BLaER1 treated with 17β-estradiol and CSF1 and Interleukin-3, amounts not matched to agents 10 nM and 100 nM (cell line): ENCODE measurements at regions not wholly inside any gene's neighbourhood (a gene's known extent, or its start where the extent isn't known, plus 50 kb on each side); places are given as distances from the start of the nearest gene placed in this dataset.
"Not testable (repeated sequence)": the region's sequence is repeated elsewhere in the genome, so short reads cannot be mapped to it uniquely, and the experiment has no call there.

Experiments used
- H3K27ac ChIP-seq, 11 experiments: shearing (Covaris generic); formaldehyde crosslinking; 2 replicates each; pipeline ENCODE4 v1.8.1; 2022
- H3K27me3 ChIP-seq, 11 experiments: shearing (Covaris generic); formaldehyde crosslinking; 2 replicates each; pipeline ENCODE4 v1.8.1; 2022
- H3K36me3 ChIP-seq, 11 experiments: shearing (Covaris generic); formaldehyde crosslinking; 2 replicates each; pipeline ENCODE4 v1.8.1; 2022
- H3K4me1 ChIP-seq, 10 experiments: shearing (Covaris generic); formaldehyde crosslinking; 2 replicates each; pipeline ENCODE4 v1.8.1; 2022
- H3K4me2 ChIP-seq, 11 experiments: shearing (Covaris generic); formaldehyde crosslinking; 2 replicates each; pipeline ENCODE4 v1.8.1; 2022
- H3K4me3 ChIP-seq, 10 experiments: shearing (Covaris generic); formaldehyde crosslinking; 2 replicates each; pipeline ENCODE4 v1.8.1; 2022
- H3K9ac ChIP-seq, 11 experiments: shearing (Covaris generic); formaldehyde crosslinking; 2 replicates each; pipeline ENCODE4 v1.8.1; 2022
- H3K9me3 ChIP-seq, 11 experiments: shearing (Covaris generic); formaldehyde crosslinking; replicated peaks in 1 of 11; 2 replicates each; pipeline ENCODE4 v1.8.1; 2022
- H4K20me1 ChIP-seq, 11 experiments: shearing (Covaris generic); formaldehyde crosslinking; 2 replicates each; pipeline ENCODE4 v1.8.1; 2022
- Cebpa-rat ChIP-seq, 11 experiments: shearing (Covaris generic); IDR thresholded peaks; 2 replicates each; pipeline ENCODE4 v1.8.1; 2022

DNA sequence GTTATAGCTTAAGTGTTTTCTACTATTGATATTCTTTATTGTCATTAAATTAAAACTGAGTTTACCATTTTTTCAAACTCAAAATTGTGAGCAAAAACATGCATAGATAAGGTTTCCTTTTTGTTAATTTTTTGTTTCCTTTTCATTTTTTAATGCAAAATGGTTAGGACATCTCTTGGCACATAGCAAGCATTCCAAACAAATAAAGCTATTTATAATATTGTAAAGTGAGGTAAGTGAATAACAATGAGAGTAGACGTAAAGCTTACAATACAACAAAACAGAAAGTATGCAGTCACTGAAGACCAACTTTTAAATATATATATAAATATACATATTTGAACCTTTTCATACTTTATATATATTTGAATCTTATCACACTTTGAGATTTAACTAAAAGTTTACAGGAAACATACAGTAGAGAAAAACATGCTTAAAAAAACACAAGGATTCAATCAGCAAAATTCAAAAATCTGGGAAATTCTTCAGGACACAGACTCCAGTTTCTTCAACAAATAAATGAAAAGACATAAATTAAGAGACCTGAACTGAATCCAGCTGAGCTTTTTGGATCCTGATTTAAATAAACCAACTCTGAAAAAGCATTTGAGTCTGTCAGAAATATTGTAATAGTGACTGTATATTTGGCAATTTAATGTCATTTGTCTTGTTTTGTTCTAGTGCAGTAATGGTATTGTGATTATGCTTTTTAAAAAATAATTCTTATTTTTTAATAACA lies 67.5 kb upstream of the SAMSN1 start:
- Histone ChIP-seq H3K27ac (no peak overlapping the region), H3K4me1 (peaks cover 0 to 23% (median 8%) of the 10 kb centered on the region in 10 experiments; a peak in 10 of 20 replicates), H4K20me1 (no peaks in the 10 kb centered on the region), H3K4me2 (no peak overlapping the region), H3K4me3 (no peak overlapping the region), H3K27me3 (no peaks in the 10 kb centered on the region), H3K9me3 (peaks cover 0 to 15% (median 0%) of the 10 kb centered on the region in 11 experiments; a peak in 2 of 22 replicates), H3K9ac (no peak overlapping the region), H3K36me3 (no peaks in the 10 kb centered on the region)
- TF ChIP-seq Cebpa-rat (IDR thresholded peaks at IDR 0.05) = no peak

GRCh38 chr21:14610119-14610518 lies 64.0 kb upstream of the SAMSN1 start:
- not testable (repeated sequence) for H3K4me1 ChIP-seq, H3K36me3 ChIP-seq, H3K9ac ChIP-seq, H4K20me1 ChIP-seq, H3K27me3 ChIP-seq, H3K4me3 ChIP-seq, H3K27ac ChIP-seq, H3K4me2 ChIP-seq
- H3K9me3 ChIP-seq = peaks cover 0 to 10% (median 0%) of the 10 kb centered on the region in 11 experiments; a peak in 2 of 22 replicates

- Histone ChIP-seq H3K4me1 (no peaks in the 10 kb centered on the region), H3K4me2 (no peak overlapping the region), H3K27ac (no peak overlapping the region), H3K4me3 (no peak overlapping the region), H3K36me3 (no peaks in the 10 kb centered on the region), H4K20me1 (no peaks in the 10 kb centered on the region), H3K9ac (no peak overlapping the region), H3K27me3 (no peaks in the 10 kb centered on the region), H3K9me3 (peaks cover 0 to 10% (median 0%) of the 10 kb centered on the region in 11 experiments; a peak in 2 of 22 replicates)
- TF ChIP-seq Cebpa-rat (IDR thresholded peaks at IDR 0.05) = no peak
Measured at GRCh38 chr21:14609274-14609673, 63.2 kb upstream of the SAMSN1 start.

DNA sequence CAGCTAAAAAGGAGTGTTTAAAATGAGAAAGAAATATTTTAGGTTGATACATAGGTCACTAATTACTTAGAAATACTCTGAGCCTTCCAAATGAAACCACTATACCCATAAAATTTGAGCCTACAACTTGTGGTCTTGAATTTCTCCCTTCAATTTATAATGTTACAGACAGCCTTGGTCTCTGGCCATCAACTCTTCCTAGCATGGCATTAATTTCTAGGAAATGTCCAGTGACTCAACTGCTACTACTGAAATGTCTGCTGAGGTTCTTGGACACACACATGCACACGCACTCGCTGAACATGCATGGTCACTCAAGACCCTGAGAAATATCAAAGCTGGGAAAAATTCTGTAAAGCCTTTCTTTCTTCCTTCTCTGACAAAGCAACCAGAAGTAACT lies 61.1 kb upstream of the SAMSN1 start:
- H3K4me2 ChIP-seq = no peak overlapping the region
- no peak for TF ChIP-seq Cebpa-rat (IDR thresholded peaks at IDR 0.05)

GRCh38 chr21:14603202-14603601 lies 57.1 kb upstream of the SAMSN1 start:
- Histone ChIP-seq H4K20me1 (no peaks in the 10 kb centered on the region), H3K4me2 (0 out of 22 replicates have a peak overlapping the region, but pooled peaks of 1 of the 11 experiments have one; percentile 22), H3K9me3 (no peaks in the 10 kb centered on the region), H3K27me3 (no peaks in the 10 kb centered on the region), H3K4me3 (no peak overlapping the region), H3K27ac (no peak overlapping the region), H3K9ac (no peak overlapping the region), H3K36me3 (no peaks in the 10 kb centered on the region), H3K4me1 (peaks cover 0 to 15% (median 0%) of the 10 kb centered on the region in 10 experiments; a peak in 4 of 20 replicates)
- TF ChIP-seq Cebpa-rat (IDR thresholded peaks at IDR 0.05) = no peak

More for the DNA sequence above, 61.1 kb upstream of the SAMSN1 start:
- peaks cover 0 to 13% (median 0%) of the 10 kb centered on the region in 10 experiments; a peak in 4 of 20 replicates for H3K4me1 ChIP-seq
- no peak overlapping the region for H3K9ac ChIP-seq
- H3K9me3 ChIP-seq = peaks cover 0 to 10% (median 0%) of the 10 kb centered on the region in 11 experiments; a peak in 2 of 22 replicates
- H3K4me3 ChIP-seq = no peak overlapping the region
- no peaks in the 10 kb centered on the region for H4K20me1 ChIP-seq
- no peaks in the 10 kb centered on the region for H3K27me3 ChIP-seq
- H3K27ac ChIP-seq = no peak overlapping the region
- H3K36me3 ChIP-seq = no peaks in the 10 kb centered on the region

DNA sequence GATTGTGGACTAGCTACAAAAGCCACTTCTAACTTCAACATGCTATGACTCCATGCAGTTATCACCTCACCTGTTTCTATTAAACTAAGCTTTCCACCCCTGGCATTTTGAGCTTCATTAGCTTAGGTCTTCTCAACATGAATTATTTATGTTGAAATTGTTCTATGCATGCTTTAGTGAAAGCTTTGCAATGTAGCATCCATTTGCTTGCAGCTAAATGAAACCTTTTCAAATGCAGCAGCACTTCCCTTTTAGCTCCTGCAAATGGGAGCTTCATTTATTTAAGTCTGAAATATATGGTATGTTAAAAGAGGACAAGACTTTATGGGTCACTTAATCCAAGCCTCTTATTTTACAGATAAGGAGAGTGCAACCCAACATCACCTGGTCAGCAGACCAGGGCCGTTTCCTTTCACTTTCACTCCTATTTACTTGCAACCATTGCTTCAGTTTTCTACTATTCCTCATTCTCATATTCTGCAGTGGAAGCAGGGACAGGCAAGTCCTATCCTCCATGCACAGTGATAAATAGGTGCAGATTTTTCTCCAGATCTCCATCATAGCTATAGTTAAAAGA lies 56.4 kb upstream of the SAMSN1 start:
- Histone ChIP-seq H3K4me1 (peaks cover 0 to 15% (median 0%) of the 10 kb centered on the region in 10 experiments; a peak in 4 of 20 replicates), H3K4me2 (peak overlapping the region in 2 of 11 experiments; percentile 26 to 60; a peak in 3 of 22 replicates), H3K9me3 (no peaks in the 10 kb centered on the region), H3K4me3 (no peak overlapping the region), H4K20me1 (no peaks in the 10 kb centered on the region), H3K27ac (no peak overlapping the region), H3K9ac (no peak overlapping the region), H3K36me3 (no peaks in the 10 kb centered on the region), H3K27me3 (no peaks in the 10 kb centered on the region)
- TF ChIP-seq Cebpa-rat (IDR thresholded peaks at IDR 0.05) = no peak

DNA sequence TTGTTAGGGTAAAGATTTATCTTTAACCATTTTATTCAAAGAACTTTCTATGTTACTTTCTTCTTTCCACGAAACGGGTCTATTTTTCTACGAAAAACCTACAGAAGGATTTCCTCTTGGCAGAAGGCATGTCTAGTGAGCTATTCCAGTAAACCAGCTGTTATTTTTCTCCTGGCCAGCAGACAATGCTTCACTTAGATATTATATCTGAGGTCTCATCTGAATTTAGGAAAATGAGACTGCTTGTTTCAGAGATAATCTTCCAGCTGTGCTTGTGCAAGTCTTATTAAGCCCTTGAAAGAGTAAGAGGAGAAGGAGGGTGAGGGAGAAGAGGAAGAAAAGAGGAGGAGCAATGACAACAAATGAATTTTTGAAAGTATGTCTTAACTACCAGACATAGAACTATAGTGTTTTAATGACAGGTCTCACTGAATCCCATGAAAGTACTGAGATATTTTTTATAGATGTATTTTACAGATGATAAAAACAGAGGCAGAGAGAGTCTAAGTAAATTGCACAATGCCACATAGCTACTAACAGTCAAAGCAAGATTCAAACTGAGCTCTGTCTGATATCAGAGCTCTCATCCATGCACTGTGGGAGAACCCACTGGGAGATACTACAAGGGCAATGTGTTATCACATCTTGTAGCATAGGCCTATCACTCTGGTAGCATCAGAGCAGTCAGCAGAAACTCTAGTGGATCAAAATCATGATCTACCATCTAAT lies 54.6 kb upstream of the SAMSN1 start:
- peaks cover 0 to 15% (median 0%) of the 10 kb centered on the region in 10 experiments; a peak in 4 of 20 replicates for H3K4me1 ChIP-seq
- no peaks in the 10 kb centered on the region for H4K20me1 ChIP-seq
- H3K4me2 ChIP-seq = no peak overlapping the region
- no peaks in the 10 kb centered on the region for H3K27me3 ChIP-seq
- H3K4me3 ChIP-seq = no peak overlapping the region
- H3K36me3 ChIP-seq = no peaks in the 10 kb centered on the region
- no peak overlapping the region for H3K27ac ChIP-seq
- H3K9ac ChIP-seq = no peak overlapping the region
- TF ChIP-seq Cebpa-rat (IDR thresholded peaks at IDR 0.05) = no peak
- H3K9me3 ChIP-seq = peaks cover 0 to 5% (median 0%) of the 10 kb centered on the region in 11 experiments; a peak in 1 of 22 replicates

- H3K4me2 ChIP-seq = no peak overlapping the region
- no peak overlapping the region for H3K4me3 ChIP-seq
- peaks cover 0 to 12% (median 0%) of the 10 kb centered on the region in 11 experiments; a peak in 2 of 22 replicates for H3K9me3 ChIP-seq
- H3K4me1 ChIP-seq = peaks cover 0 to 24% (median 0%) of the 10 kb centered on the region in 10 experiments; a peak in 5 of 20 replicates
- no peaks in the 10 kb centered on the region for H3K27me3 ChIP-seq
- H4K20me1 ChIP-seq = no peaks in the 10 kb centered on the region
- H3K9ac ChIP-seq = no peak overlapping the region
- no peaks in the 10 kb centered on the region for H3K36me3 ChIP-seq
- no peak overlapping the region for H3K27ac ChIP-seq
- TF ChIP-seq Cebpa-rat (IDR thresholded peaks at IDR 0.05) = no peak
Measured at GRCh38 chr21:14598065-14598464, 52.0 kb upstream of the SAMSN1 start.
